HG03039 (cell line): ENCODE measurements at regions not wholly inside any gene's neighbourhood (a gene's known extent, or its start where the extent isn't known, plus 50 kb on each side); places are given as distances from the start of the nearest gene placed in this dataset.

Experiments
- ATAC-seq: cut with Tn5 transposase; IDR thresholded peaks from one replicate; pipeline ENCODE4 v1.9.1; 2021; ENCODE audit warnings: mild to moderate bottlenecking, moderate library complexity; ENCODE audit not compliant: unreplicated experiment

DNA sequence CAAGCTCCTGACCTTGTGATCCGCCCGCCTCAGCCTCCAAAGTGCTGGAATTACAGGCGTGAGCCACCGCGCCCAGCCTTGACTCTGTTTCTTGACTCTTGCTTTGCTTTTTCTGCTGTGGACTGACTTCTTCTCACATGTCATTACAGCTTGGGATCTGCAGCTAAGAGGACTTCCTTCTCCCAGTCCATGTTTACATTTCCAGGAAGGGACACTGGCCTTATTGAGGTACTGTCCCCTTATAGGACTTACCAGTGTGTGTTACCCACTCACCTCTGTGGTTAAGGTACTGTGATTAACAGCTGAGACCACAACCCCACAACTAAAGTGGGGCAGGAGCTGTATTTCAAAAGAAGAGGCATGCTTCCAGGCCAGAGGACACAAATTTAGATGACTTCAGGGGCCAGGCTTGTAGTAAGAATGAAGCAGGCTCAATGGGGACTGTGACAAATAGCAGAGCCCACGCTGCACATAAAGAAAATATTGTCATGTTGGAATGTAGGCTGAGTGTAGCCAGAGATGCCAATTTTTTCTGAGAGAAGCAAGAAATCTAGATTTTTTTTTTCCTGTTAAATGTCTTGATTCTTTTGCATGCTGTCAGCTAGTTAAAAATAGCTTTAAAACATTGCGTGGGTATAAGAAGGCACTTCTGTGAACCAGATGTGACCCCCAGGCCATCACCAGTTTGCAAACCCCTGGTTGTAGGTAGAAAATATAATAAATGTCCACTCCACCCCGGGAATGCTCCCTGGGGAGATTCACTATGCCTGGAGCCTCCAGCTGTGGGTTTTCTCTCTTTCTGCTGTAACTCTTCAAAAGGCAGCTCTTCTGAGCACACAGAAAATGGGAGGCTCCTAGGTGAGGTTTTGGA lies 75.0 kb downstream of the PTPDC1 start:
- ATAC-seq = no peak

DNA sequence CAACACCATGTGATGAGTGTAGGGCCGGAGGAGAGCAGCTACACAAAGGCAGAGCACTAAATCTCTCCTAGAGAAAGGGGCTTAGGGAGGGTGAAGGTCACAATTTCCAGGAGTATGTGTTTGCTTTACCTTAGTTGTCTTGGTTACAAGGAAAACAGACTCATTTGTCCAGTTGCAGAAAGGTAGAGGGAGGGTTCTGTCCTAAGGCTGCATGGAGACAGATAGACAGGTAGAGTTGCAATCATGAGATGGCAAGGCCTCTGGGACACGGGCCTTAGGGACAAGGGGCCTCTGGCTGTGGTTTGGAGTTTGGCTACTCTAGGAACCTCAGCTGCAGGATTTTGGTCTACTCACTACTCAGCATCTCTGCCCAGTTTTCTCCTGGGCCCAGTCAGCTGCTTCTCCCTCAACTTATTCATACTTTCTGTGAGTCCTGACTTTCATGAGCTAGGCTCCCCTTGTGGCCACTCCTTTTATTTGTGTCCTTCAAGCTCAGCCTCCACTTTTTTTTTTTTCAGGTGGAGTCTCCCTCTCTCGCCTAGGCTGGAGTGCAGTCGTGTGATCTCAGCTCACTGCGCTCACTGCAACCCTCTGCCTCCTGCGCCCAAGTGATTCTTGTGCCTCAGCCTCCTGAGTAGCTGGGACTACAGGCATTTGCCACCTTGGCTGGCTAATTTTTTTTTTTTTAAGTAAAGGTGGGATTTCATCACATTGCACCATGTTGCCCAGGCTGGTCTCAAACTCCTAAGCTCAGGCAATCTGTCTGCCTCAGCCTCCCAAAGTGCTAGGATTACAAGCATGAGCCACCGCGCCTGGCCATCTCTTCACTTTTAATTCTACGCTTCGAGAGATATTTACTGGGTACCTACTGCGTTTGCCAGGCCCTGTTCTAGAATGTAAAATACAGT lies 76.6 kb downstream of the PTPDC1 start:
- ATAC-seq = no peak

DNA sequence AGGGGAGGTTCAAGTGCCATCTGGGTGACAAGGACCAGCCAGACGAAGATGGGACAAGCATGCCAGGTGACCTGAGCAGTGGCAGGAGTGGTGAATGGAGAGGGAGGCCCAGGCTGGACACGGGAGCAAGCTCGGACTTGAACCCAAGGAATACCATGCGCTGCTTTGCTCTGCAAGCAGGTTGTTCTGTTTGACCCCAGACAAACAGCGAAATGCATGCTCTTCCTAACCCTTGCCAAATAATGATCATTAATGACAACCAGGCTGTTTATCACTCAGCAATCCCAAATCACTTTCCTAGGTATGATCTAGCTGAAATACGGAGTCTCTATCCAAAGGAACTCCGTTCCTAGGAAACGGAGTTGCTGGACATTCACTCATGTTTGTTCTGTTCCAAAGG lies 77.4 kb downstream of the PTPDC1 start:
- no peak for ATAC-seq

GRCh38 chr9:94164806-94165549 lies 80.7 kb downstream of the PTPDC1 start:
- ATAC-seq = no peak

DNA sequence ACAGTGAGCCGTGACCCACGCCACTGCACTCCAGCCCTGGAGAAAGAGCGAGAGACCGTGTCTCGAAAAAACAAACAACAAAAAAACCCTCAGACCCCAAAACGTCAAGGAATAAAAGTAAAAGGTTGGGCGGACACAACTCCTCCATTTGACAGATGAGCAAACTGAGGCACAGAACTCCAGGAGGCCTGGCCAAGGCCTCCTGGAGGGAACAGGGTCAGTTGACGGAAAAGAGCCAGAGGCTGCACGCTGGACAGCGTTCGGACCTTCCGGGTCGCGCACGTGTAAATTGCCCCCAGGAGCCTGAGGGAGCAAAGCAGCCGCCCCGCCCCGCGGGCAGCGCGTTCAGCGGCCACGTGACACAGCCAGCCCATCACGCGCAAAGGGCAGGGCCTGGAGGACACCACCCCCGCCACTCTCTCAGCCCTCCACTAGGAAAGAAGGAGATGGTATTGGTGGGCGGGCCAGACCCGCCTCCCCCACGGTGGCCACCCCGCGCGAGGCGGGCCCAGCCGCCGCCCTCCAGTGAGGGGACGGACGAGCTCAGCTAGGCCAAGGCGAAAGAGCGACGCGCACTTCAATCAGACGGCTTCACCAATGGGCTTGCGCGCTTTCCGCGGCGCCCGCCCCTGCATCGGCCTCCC lies 81.5 kb downstream of the PTPDC1 start:
- ATAC-seq = peak; percentile 88

DNA sequence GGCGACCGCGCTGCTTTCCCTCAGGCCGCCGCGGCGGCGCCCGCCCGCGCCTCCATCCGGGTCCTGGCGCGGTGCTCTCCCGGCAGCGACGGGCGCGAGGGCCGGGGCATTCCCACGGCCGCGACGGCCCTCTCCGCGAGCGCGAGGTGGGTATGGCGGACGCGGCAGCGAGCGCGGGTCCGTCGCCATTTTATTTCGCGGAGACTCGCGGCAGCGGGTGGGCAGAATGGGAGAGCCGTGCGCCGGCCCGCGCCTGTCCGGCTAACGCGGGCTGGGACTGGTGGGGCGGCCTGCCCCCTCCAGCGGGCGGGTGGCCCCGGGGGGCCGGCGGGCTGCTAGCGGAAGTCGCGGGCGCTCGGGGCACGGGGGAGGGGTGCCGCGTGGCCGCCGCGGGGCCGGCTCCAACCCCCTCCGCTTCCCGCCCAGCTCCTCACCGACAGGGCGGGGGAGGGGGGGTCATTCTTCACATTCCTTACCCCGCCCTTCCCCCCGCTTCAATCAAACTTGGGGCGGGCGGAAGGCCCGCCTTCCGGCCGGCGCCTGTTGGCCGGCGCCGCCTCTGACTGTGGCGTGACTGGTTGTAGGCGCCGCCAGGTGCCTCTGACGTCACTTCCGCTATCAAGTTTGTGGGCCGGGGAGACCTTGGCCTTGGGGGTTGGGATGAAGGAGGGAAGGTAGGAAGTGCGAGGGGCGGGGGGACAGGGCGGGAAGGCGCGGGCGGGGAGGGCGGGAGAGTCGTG lies 82.1 kb downstream of the PTPDC1 start:
- ATAC-seq = peak; percentile 60

- no peak for ATAC-seq
Observed at GRCh38 chr9:94166976-94167346, 82.7 kb downstream of the PTPDC1 start.

GRCh38 chr9:94167376-94167890 lies 83.2 kb downstream of the PTPDC1 start:
- no peak for ATAC-seq

DNA sequence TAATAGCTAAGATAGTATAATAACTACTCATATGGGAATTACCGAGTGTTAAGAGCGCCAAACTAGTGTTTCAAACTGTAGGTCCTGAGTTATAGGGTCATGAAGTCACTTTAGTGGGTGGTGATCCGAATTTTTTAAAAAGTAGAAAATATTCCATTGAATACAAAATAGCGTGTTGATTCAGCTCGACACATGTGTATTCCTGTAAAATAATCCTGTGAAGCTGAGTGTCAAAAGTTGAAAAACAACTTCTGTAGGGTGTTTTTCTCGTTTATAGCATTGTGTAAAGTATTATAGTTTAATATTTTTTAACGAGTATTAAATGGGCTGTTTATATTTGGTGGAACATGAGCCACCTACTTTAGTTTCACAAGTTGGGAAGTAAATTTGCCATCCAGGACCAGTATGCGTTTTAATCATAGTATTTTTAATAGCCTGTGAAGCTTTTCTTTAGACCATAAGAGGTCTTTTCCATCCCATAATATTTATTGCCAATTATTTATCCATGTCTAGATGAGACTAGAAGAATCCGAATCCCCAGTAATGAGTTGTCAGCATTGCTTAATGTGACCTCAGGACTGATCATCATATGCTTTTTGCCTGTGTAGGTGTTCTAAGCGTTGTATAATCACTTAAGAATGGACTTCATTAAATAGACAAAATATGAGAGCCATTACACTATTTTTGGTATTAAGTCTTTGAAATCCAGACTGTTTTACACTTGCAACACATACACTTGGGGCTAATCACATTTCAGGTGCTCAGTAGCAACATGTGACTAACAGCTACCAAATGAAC lies 84.1 kb downstream of the PTPDC1 start:
- ATAC-seq = no peak

DNA sequence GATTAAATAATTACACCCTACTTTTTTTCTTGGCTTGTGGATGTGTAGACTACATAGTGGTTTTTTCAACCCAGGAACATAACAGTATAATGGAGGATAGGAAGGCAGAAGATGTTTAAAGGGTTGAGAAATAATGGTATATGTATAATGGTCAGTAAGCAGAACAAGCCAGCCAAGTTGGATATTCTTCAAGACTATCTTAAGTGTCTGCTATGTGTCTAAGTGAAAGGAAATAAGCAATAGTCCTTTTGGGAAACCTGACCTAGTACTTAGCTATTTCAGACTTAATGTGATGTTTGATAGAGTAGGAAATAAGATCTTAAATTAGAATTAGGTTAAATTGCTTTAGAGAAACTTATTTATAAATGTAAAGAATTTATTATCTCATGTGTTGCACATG lies 85.7 kb downstream of the PTPDC1 start:
- no peak for ATAC-seq

DNA sequence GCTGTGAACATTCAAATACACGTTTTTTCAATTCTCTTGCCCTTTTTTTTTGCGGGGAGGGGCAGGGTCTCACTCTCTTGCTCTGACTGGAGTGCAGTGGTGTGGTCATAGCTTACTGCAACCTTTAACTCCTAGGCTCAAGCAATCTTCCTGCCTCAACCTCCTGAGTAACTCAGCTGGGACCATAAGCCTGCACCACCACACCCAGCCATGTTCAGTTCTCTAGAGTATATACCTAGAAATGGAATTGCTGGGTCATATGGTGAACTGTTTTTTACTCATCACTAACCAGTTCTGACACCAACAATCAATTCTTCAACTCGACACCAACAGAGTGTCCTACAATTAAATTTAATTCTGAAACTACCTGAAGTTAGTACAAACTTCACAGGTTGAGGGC lies 85.5 kb upstream of the ZNF169 start:
- no peak for ATAC-seq

DNA sequence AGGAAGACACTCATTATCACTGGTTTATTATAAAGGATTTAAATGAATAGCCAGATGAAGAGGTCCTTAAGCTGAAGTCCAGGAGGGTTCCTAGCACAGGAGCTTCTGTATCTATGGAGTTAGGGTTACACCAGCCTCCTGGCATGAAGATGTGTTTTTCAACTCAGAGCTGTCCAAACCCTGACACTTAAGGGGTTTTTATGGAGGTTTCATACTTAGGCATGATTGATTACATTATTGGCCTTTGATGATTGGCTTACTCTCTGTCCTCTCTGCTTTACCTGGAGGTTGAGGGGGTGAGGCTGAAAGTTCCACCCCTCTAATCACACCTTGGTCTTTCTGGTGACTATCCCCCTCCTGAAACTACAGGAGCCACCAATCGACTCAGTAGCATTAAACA lies 84.9 kb upstream of the ZNF169 start:
- ATAC-seq = no peak

- no peak for ATAC-seq
Observed at GRCh38 chr9:94175669-94176068, 83.4 kb upstream of the ZNF169 start.

- no peak for ATAC-seq
Observed at GRCh38 chr9:94176608-94177007, 82.5 kb upstream of the ZNF169 start.

GRCh38 chr9:94178927-94179326 lies 80.2 kb upstream of the ZNF169 start:
- ATAC-seq = peak; percentile 50

DNA sequence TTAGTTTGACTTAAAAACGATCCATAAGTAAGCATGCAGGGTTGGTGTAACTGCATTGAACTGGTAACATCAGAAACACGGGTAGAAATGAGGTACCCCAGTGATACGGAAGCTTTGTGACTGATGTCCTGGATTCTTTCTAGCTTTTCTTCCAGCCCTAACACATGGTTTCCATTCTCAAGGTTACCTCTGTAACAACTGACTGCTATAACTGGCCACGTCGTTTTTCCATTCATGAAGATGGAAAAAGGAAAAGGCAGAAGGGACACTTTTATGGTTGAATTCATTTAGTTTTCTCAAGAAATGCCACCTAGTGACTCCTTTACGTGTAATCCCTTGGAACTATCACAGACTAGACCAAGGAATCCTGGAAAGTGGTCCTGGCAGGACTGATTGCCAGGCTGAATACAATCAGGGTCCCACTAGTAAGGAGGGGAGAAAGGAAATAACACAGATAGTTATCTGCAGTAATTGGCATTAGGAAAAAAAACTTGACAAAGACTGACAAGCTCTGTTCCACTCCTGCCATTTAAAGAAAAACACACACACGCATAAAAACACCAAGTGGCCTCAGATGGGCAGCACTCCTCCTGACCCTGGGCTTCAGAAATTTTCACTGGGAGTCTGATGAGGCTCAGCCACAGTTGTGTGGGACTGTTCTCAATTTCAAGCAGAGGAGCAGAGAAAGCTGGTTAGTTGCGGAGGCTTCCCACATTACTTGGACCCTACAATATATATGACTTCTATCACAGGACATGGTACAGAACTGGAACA lies 77.5 kb upstream of the ZNF169 start:
- ATAC-seq = no peak

- no peak for ATAC-seq
Observed at GRCh38 chr9:94182532-94182931, 76.6 kb upstream of the ZNF169 start.

GRCh38 chr9:94183240-94183999 lies 75.7 kb upstream of the ZNF169 start:
- ATAC-seq = no peak
